ENCODE measurements at regions not wholly inside any gene's neighbourhood (a gene's known extent, or its start where the extent isn't known, plus 50 kb on each side); places are given as distances from the start of the nearest gene placed in this dataset.

GRCh38 chr12:126342866-126343265, 1277.6 kb downstream of the AACS start:
- TF ChIP-seq CTCF (IDR thresholded peaks at IDR 0.05; ENCODE audit: extremely low read depth, insufficient read depth, missing control alignments), result no peak
- in situ Hi-C loops (cut with MboI; ENCODE audit: low pct_unique_long_range_greater_than_20kb, low sequenced_read_pairs, unreplicated experiment), result no loop called here

GRCh38 chr12:126343321-126343720, 1278.1 kb downstream of the AACS start:
- in situ Hi-C loops (cut with MboI; ENCODE audit: low pct_unique_long_range_greater_than_20kb, low sequenced_read_pairs, unreplicated experiment), result no loop called here
- no peak for DNase-seq (ENCODE audit: low spot score)
- no peak for TF ChIP-seq CTCF (IDR thresholded peaks at IDR 0.05; ENCODE audit: extremely low read depth, insufficient read depth, missing control alignments)

More at GRCh38 chr12:126342866-126343265, 1277.6 kb downstream of the AACS start:
- DNase-seq (ENCODE audit: low spot score), result no peak

- DNase-seq (ENCODE audit: low spot score), result no peak
Observed at GRCh38 chr12:126346087-126346486, 1280.9 kb downstream of the AACS start.

GRCh38 chr12:126347421-126347820, 1282.2 kb downstream of the AACS start:
- TF ChIP-seq CTCF (IDR thresholded peaks at IDR 0.05; ENCODE audit: extremely low read depth, insufficient read depth, missing control alignments), result no peak
- in situ Hi-C loops (cut with MboI; ENCODE audit: low pct_unique_long_range_greater_than_20kb, low sequenced_read_pairs, unreplicated experiment), result no loop called here
- DNase-seq (ENCODE audit: low spot score), result no peak

More at GRCh38 chr12:126346087-126346486, 1280.9 kb downstream of the AACS start:
- no peak for TF ChIP-seq CTCF (IDR thresholded peaks at IDR 0.05; ENCODE audit: extremely low read depth, insufficient read depth, missing control alignments)
- in situ Hi-C loops (cut with MboI; ENCODE audit: low pct_unique_long_range_greater_than_20kb, low sequenced_read_pairs, unreplicated experiment), result no loop called here

GRCh38 chr12:126349383-126349782, 1284.1 kb downstream of the AACS start:
- TF ChIP-seq CTCF (IDR thresholded peaks at IDR 0.05; ENCODE audit: extremely low read depth, insufficient read depth, missing control alignments), result no peak
- DNase-seq (ENCODE audit: low spot score), result no peak
- in situ Hi-C loops (cut with MboI; ENCODE audit: low pct_unique_long_range_greater_than_20kb, low sequenced_read_pairs, unreplicated experiment), result no loop called here

GRCh38 chr12:126353604-126354003, 1288.4 kb downstream of the AACS start:
- no peak for TF ChIP-seq CTCF (IDR thresholded peaks at IDR 0.05; ENCODE audit: extremely low read depth, insufficient read depth, missing control alignments)
- in situ Hi-C loops (cut with MboI; ENCODE audit: low pct_unique_long_range_greater_than_20kb, low sequenced_read_pairs, unreplicated experiment), result no loop called here
- no peak for DNase-seq (ENCODE audit: low spot score)

GRCh38 chr12:126354633-126355032, 1289.4 kb downstream of the AACS start:
- in situ Hi-C loops (cut with MboI; ENCODE audit: low pct_unique_long_range_greater_than_20kb, low sequenced_read_pairs, unreplicated experiment), result no loop called here
- DNase-seq (ENCODE audit: low spot score), result no peak
- TF ChIP-seq CTCF (IDR thresholded peaks at IDR 0.05; ENCODE audit: extremely low read depth, insufficient read depth, missing control alignments), result no peak

Data from GM13977 (cell line).